Memory B cell (primary cell): ENCODE measurements at regions not wholly inside any gene's neighbourhood (a gene's known extent, or its start where the extent isn't known, plus 50 kb on each side); places are given as distances from the start of the nearest gene placed in this dataset.
"Not testable (repeated sequence)": the region's sequence is repeated elsewhere in the genome, so short reads cannot be mapped to it uniquely, and the experiment has no call there.

Experiments
- ATAC-seq: fragments of 150-1000 bp; cut with Tn5 transposase; 2 replicates; pipeline ENCODE4 v1.10.0; 2021; ENCODE audit warnings: low read depth, mild to moderate bottlenecking, moderate library complexity
- DNase-seq, 2 donors: peaks; one replicate each; pipeline ENCODE4 v3.0.0; 2022; ENCODE audit warnings: low spot score in 2 of 2
- H3K27ac Mint-ChIP-seq: one replicate; pipeline ENCODE4 v1.8.0; 2022; ENCODE audit warnings: mild to moderate bottlenecking, moderate library complexity, mixed read lengths
- H3K27me3 Mint-ChIP-seq: one replicate; pipeline ENCODE4 v1.8.0; 2022; ENCODE audit warnings: mixed read lengths
- H3K36me3 Mint-ChIP-seq: one replicate; pipeline ENCODE4 v1.8.0; 2022; ENCODE audit warnings: mild to moderate bottlenecking, mixed read lengths
- H3K4me1 Mint-ChIP-seq: one replicate; pipeline ENCODE4 v1.8.0; 2022; ENCODE audit warnings: mixed read lengths
- H3K4me3 Mint-ChIP-seq: one replicate; pipeline ENCODE4 v1.8.0; 2022; ENCODE audit warnings: mild to moderate bottlenecking, moderate library complexity, mixed read lengths
- H3K9me3 Mint-ChIP-seq: one replicate; pipeline ENCODE4 v1.8.0; 2022; ENCODE audit warnings: mixed read lengths

DNA sequence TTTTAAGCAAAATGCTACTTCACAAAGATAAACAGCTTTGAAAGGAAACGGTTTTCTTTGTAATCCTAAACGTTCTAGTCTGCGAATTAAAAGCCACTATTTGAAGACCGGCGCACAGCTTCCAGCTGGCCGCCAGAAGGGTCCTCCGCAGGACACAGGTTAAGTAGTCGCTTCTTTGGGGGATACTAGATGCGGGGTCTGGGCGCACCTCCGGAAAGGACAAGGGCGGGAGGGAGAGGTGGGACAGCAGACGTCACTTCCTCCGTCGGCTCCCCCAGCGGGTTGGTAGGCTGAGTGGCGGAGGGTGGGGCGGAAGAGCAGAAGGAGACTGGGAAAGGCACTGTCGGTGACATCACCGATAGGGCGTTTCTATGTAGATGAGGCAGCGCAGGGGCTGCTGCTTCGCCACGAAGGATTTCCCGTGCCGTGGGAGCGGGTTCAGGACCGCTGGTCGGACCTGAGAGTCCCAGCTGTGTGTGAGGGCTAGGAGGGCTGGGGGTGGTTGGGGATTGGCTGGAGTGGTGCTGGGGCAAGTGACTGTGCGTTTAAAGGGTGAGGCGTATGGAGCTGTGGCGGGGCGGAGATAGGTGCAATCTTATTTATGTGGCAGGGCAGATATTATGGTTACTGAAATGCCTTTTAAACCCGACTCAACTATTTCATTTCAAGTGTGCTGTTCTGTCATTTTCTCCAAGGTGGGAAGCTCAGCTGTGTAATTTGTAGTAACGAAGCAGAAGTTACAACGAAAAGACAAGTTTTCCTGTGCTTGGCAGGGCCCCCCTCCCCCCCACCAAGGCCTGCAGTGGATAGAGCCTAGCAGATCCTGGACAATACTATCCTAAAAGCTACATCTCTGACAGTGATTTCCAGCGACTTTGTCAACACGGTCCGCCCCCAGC, 158.3 kb upstream of the NOTCH2NLA start:
- Mint-ChIP-seq H3K27ac (peak overlapping the region; percentile 100), H3K4me3 (peak overlapping the region; percentile 97)
- not testable (repeated sequence) for H3K27me3 Mint-ChIP-seq, H3K36me3 Mint-ChIP-seq, H3K9me3 Mint-ChIP-seq, H3K4me1 Mint-ChIP-seq
- ATAC-seq = peak; percentile 76
- peak; percentile 68 to 73 for DNase-seq

DNA sequence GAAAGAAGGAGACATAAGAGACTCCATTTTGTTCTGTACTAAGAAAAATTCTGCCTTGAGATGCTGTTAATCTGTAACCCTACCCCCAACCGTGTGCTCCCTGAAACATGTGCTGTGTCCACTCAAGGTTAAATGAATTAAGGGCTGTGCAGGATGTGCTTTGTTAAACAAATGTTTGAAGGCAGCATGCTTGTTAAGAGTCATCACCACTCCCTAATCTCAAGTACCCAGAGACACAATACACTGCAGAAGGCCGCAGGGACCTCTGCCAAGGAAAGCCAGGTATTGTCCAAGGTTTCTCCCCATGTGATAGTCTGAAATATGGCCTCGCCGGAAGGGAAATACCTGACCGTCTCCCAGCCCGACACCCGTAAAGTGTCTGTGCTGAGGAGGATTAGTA, 152.4 kb upstream of the NOTCH2NLA start:
- not testable (repeated sequence) for H3K4me3 Mint-ChIP-seq, H3K27ac Mint-ChIP-seq, DNase-seq, H3K9me3 Mint-ChIP-seq, ATAC-seq, H3K4me1 Mint-ChIP-seq, H3K27me3 Mint-ChIP-seq, H3K36me3 Mint-ChIP-seq

DNA sequence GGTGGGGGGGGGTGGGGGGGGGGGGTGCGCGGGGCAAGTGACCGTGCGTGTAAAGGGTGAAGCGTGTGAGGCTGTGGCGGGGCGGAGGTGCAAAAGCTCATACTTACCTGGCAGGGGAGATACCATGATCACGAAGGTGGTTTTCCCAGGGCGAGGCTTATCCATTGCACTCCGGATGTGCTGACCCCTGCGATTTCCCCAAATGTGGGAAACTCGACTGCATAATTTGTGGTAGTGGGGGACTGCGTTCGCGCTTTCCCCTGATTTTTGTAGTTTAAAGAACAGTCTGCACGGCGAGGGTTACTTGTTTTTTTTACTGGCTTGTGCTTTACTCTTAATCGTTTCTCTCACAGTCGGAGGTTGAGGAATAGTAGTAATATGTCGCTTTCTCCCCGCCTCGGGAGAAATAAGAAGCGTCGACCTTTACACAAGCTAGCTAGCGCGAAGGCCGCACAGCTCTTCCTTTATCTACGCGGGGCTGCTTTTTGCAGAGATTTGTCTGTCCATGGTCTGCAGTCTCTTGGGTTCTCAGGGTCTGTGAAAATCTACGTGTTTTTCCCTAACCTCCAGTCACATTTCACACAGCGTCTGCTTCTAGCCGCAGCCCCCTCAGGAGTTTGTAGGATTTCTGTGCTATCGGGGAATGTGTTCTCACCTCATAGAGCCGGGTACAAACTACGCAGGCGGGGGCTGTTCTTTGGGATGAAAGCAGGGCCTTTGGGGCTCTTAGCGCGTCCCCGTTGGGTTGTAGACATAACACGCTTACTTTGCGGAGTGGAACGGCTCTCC, 148.1 kb upstream of the NOTCH2NLA start:
- H3K4me1 Mint-ChIP-seq, H3K9me3 Mint-ChIP-seq, H3K36me3 Mint-ChIP-seq, H3K27me3 Mint-ChIP-seq: not testable (repeated sequence)
- DNase-seq (peak; percentile 81 to 88), ATAC-seq (peak; percentile 90)
- H3K27ac Mint-ChIP-seq = peak overlapping the region; percentile 100
- peak overlapping the region; percentile 84 for H3K4me3 Mint-ChIP-seq

DNA sequence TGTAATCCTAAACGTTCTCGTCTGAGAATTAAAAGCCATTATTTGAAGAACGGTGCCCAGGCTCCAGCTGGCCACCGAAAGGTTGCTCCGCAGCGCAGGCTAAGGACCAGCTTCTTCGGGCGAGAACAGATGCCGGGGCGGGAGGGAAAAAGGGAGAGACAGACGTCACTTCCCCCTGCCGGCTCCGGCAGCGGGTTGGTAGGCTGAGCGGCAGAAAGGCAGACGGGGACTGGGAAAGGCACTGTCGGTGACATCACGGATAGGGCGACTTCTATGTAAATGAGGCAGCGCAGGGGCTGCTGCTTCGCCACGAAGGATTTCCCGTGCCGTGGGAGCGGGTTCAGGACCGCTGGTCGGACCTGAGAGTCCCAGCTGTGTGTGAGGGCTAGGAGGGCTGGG, 147.5 kb upstream of the NOTCH2NLA start:
- H3K9me3 Mint-ChIP-seq, H3K27me3 Mint-ChIP-seq, H3K4me1 Mint-ChIP-seq, H3K36me3 Mint-ChIP-seq: not testable (repeated sequence)
- peak; percentile 30 for ATAC-seq
- Mint-ChIP-seq H3K27ac (peak overlapping the region; percentile 100), H3K4me3 (peak overlapping the region; percentile 84)
- DNase-seq = peak; percentile 63 to 74

DNA sequence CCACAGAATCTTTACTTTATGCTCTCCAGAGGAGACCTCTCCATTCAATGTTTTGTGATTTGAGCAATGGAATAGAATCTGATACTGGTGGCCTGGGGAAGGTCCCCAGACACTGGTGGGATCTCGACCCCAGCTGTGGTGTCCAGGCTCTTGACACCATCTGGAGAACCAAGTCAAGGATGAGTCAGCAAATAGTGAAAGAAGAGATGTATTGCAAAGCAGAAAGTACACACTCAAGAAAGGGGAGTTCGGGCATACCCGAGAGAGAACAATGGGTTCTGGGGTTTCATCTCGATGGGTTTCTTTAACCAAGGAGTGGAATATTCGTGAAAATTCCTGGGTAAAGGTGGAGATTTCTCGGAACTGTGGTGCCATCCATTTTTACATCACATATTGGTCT, 146.3 kb upstream of the NOTCH2NLA start:
- not testable (repeated sequence) for DNase-seq, H3K4me3 Mint-ChIP-seq, H3K27me3 Mint-ChIP-seq, H3K36me3 Mint-ChIP-seq, H3K9me3 Mint-ChIP-seq, H3K4me1 Mint-ChIP-seq, ATAC-seq, H3K27ac Mint-ChIP-seq

DNA sequence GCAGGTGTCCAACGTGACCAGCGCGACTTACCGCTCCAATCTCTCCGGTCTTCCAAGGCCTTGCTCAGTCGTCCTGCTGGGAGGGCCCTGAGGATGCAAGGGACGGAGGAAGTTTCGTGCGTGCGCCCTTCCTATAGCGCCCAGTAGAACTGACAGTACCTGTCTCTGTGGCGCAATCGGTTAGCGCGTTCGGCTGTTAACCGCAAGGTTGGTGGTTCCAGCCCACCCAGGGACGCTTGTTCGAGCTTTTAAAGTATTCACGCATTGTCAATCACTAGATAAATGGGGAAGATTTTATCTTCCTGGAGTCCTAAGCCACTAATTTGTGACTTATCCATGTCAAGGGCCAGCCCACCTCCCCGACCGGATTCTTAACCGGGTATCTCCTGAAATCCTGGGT, 141.1 kb upstream of the NOTCH2NLA start:
- DNase-seq = peak; percentile 18 to 44
- not testable (repeated sequence) for H3K9me3 Mint-ChIP-seq, H3K36me3 Mint-ChIP-seq, H3K4me1 Mint-ChIP-seq, ATAC-seq, H3K27me3 Mint-ChIP-seq
- H3K27ac Mint-ChIP-seq = peak overlapping the region; percentile 88
- H3K4me3 Mint-ChIP-seq = peak overlapping the region; percentile 81

DNA sequence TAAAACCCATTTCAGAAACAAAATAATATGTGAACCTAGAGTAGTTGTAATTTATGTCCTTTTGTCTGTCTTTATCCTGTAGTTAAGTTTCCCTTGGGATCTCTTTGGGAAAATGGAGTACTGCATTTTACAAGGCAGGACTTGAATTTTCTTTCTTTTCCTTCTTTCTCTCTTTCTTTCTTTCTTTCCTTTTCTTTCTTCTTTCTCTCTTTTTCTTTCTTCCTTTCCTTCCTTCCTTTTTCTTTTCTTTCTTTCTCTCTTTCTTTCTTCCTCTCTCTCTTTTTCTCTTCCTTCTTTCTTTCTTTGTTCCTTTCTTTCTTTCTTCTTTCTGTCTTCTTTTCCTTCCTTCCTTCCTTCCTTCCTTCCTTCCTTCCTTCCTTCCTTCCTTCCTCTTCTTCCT, 126.6 kb upstream of the NOTCH2NLA start:
- H3K9me3 Mint-ChIP-seq, H3K27me3 Mint-ChIP-seq, H3K36me3 Mint-ChIP-seq, H3K4me3 Mint-ChIP-seq, H3K4me1 Mint-ChIP-seq, ATAC-seq, DNase-seq, H3K27ac Mint-ChIP-seq: not testable (repeated sequence)

DNA sequence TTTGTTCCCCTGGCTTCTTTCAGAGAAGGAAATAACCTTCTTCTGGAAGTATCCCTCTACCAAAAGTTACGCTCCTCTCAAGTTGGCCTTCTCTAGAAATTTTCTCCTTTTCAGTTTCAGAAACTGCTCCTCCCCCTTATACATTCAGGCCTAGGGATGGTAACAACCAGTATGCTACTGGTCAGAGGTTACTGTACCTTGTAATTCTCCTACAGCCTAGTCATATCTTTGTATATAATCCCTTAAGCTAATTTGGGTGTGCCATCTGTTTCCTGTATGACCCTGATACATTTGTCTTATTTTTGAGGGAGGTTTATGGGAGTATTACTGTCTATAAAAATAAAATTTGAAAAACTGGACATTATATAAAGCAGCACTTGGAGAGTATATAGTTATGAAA, 98.0 kb upstream of the NOTCH2NLA start:
- H3K36me3 Mint-ChIP-seq, H3K9me3 Mint-ChIP-seq, ATAC-seq, H3K27me3 Mint-ChIP-seq, DNase-seq, H3K4me1 Mint-ChIP-seq, H3K27ac Mint-ChIP-seq, H3K4me3 Mint-ChIP-seq: not testable (repeated sequence)

DNA sequence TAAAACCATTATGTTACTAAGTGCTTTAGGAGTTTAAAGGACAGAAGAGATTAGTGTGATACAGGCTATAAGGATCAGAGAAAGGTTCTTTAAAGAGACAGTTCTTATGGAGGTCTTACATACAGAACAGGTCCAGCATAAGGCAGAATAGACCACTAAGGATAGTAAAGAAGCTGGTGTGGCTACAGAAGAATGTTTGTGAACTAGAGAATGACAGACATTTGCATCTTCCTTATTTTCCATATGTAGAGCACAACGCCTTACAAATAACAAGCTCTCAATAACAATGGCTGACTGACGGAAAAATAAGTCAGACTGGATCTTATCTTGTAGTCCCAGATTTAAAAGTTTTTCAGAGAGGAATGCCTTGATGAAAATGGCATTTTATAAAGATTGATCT, 95.6 kb upstream of the NOTCH2NLA start:
- not testable (repeated sequence) for H3K36me3 Mint-ChIP-seq, ATAC-seq, DNase-seq, H3K4me1 Mint-ChIP-seq, H3K27ac Mint-ChIP-seq, H3K9me3 Mint-ChIP-seq, H3K27me3 Mint-ChIP-seq, H3K4me3 Mint-ChIP-seq

DNA sequence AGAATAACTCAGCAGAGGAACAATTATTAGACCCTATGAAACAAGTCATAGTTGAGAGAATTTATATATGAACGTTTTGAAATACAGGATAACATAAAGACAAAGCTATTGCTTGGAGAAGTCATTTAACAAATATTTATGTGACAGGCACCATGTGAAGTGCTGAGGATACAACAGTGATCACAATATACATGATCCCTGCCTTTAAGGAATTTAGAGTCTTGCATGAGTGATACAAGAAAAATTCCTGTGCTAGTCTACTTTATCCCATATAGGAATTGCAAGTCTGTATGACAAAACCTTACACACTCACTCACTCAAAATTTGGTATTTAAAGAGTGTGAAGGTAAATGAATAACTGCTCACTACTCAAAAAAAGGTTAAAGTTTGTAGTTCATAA, 94.5 kb upstream of the NOTCH2NLA start:
- DNase-seq, H3K9me3 Mint-ChIP-seq, H3K27me3 Mint-ChIP-seq, H3K27ac Mint-ChIP-seq, ATAC-seq, H3K4me3 Mint-ChIP-seq, H3K4me1 Mint-ChIP-seq, H3K36me3 Mint-ChIP-seq: not testable (repeated sequence)

DNA sequence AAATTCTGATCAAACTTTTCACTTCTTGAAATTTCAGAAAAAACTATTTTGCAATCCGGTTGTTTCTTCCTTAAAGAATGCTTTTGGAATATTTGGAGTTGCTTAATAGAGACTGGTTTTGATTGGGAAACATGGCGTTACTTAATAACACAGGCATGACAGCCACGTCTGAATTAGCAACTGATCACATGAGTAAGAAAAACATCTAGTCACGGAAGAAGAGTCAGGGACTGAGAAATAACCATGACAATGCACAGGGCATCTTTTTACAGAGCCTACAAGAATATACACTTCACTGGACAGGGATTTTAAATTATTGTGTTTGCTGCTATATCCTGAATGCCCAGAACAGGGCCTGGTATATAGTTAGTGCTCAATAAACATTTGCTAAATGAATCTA, 94.1 kb upstream of the NOTCH2NLA start:
- not testable (repeated sequence) for ATAC-seq, H3K9me3 Mint-ChIP-seq, H3K27me3 Mint-ChIP-seq, H3K4me1 Mint-ChIP-seq, H3K4me3 Mint-ChIP-seq, H3K27ac Mint-ChIP-seq, H3K36me3 Mint-ChIP-seq, DNase-seq

DNA sequence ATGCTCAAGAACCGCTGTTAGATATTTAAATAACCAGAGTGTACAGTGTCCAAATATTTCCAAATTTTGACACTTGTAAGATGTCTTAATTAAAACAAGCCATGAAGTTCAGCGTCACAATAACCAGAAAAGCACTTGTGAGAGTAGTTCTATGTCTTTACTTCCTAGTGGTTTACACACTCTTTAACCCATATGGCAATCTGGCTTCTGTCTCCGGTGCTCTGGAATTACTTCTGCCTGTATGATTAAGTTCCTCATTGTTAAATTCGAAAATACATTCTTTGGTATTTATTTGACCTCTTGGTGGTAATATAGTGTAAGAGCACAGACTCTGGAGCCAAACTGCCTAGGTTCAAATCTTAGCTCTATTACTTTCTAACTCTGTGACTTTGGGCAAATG, 89.9 kb upstream of the NOTCH2NLA start:
- H3K27ac Mint-ChIP-seq, DNase-seq, H3K27me3 Mint-ChIP-seq, H3K4me1 Mint-ChIP-seq, H3K36me3 Mint-ChIP-seq, ATAC-seq, H3K9me3 Mint-ChIP-seq, H3K4me3 Mint-ChIP-seq: not testable (repeated sequence)

DNA sequence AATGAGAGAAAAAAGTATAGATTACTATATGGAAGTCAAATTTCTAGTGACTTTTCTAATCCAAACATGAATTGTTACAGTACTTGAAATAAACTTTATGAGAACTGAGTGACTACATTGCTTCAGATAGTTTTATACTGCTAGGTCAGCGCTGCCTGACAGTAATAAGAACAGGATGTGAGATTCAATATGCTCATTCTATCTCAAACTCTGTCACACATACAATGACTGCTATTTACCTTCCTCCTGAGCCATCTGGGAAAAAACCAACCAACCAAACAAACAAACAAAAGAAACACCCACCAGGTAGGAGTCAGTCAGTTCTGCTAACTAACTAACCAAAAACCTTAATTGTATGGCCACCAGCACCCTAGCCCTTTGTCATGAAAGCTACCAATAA, 89.0 kb upstream of the NOTCH2NLA start:
- not testable (repeated sequence) for H3K27ac Mint-ChIP-seq, H3K4me1 Mint-ChIP-seq, ATAC-seq, DNase-seq, H3K36me3 Mint-ChIP-seq, H3K4me3 Mint-ChIP-seq, H3K27me3 Mint-ChIP-seq, H3K9me3 Mint-ChIP-seq

DNA sequence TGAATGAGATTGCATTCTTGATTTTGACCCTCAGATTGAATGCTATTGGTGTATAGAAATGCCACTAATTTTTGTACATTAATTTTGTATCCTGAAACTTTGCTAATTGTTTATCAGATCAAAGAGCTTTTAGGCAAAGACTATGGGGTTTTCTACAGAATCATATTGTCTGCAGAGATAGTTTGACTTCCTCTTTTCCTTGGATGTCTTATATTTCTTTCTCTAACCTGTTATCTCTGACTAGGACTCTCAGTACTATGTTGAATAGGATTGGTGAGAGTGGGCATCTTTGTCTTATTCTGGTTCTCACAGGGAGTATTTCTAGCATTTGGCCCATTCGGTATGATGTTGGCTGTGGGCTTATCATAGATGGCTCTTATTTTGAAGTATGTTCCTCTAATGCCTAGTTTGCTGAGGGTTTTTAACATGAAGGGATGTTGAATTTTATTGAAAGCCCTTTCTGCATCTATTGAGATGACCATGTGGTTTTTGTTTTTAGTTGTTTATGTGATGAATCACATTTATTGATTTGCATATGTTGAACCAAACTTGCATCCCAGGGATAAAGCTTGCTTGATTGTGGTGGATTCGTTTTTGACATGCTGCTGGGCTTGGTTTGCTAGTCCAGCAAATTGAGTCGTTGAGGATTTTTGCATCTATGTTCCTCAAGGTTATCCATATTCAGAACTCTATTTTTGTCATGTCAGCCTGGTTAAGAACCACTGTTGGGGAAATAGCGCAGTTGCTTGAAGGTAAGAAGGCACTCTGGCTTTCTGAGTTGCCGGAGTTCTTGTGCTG, 85.8 kb upstream of the NOTCH2NLA start:
- not testable (repeated sequence) for H3K9me3 Mint-ChIP-seq, DNase-seq, H3K27ac Mint-ChIP-seq, H3K36me3 Mint-ChIP-seq, H3K4me3 Mint-ChIP-seq, H3K4me1 Mint-ChIP-seq, H3K27me3 Mint-ChIP-seq
- peak; percentile 53 for ATAC-seq
